C4-2B (cell line): ENCODE measurements at regions not wholly inside any gene's neighbourhood (a gene's known extent, or its start where the extent isn't known, plus 50 kb on each side); places are given as distances from the start of the nearest gene placed in this dataset.

ENCODE experiments used
- H3K27ac ChIP-seq: fragments of 450-650 bp; 2 replicates; pipeline ENCODE4 v1.5.1; 2017
- CTCF ChIP-seq: fragments of 450-650 bp; conservative IDR thresholded peaks from 2 replicates; pipeline ENCODE4 v1.5.1; 2017; ENCODE audit warnings: mild to moderate bottlenecking
- ZFX ChIP-seq: fragments of 450-650 bp; IDR thresholded peaks from 2 replicates; pipeline ENCODE4 v1.6.1; 2017

- TF ChIP-seq CTCF (no peak), ZFX (no peak)
Observed at GRCh38 chrX:15918003-15918402, 63.4 kb upstream of the AP1S2 start.

GRCh38 chrX:15916704-15917084, 62.1 kb upstream of the AP1S2 start:
- no peak overlapping the region for H3K27ac ChIP-seq
- TF ChIP-seq ZFX: no peak
- no peak for TF ChIP-seq CTCF

More at GRCh38 chrX:15918003-15918402, 63.4 kb upstream of the AP1S2 start:
- H3K27ac ChIP-seq: no peak overlapping the region

GRCh38 chrX:15915959-15916703, 61.5 kb upstream of the AP1S2 start:
- H3K27ac ChIP-seq: no peak overlapping the region
- TF ChIP-seq ZFX: no peak
- TF ChIP-seq CTCF: no peak

GRCh38 chrX:15914486-15914885, 59.9 kb upstream of the AP1S2 start:
- H3K27ac ChIP-seq: no peak overlapping the region
- TF ChIP-seq ZFX (no peak), CTCF (no peak)

- no peak overlapping the region for H3K27ac ChIP-seq
- no peak for TF ChIP-seq ZFX
- no peak for TF ChIP-seq CTCF
Observed at GRCh38 chrX:15913146-15913545, 58.5 kb upstream of the AP1S2 start.

- TF ChIP-seq ZFX (no peak), CTCF (no peak)
- H3K27ac ChIP-seq: no peak overlapping the region
Observed at GRCh38 chrX:15911734-15912550, 57.3 kb upstream of the AP1S2 start.

GRCh38 chrX:15909605-15910004, 55.0 kb upstream of the AP1S2 start:
- TF ChIP-seq ZFX (no peak), CTCF (no peak)
- no peak overlapping the region for H3K27ac ChIP-seq
